Fibroblast of mammary gland (primary cell): ENCODE measurements at regions not wholly inside any gene's neighbourhood (a gene's known extent, or its start where the extent isn't known, plus 50 kb on each side); places are given as distances from the start of the nearest gene placed in this dataset.

Experiments used
- DNase-seq: peaks from one replicate; pipeline ENCODE4 v3.0.0-alpha.2; 2010; ENCODE audit warnings: low read depth
- H3K4me3 ChIP-seq: 2 replicates; pipeline ENCODE4 v1.5.1; 2011; ENCODE audit warnings: low read depth, mild to moderate bottlenecking, low read length, moderate library complexity; ENCODE audit not compliant: control insufficient read depth
- CTCF ChIP-seq: conservative IDR thresholded peaks from 2 replicates; pipeline ENCODE4 v1.5.1; 2011; ENCODE audit warnings: low read depth, low read length, inconsistent platforms; ENCODE audit not compliant: control insufficient read depth, insufficient read depth

- DNase-seq: no peak
- no peak overlapping the region for H3K4me3 ChIP-seq
- TF ChIP-seq CTCF: no peak
Measured at GRCh38 chr2:223270548-223270947, 218.6 kb downstream of the KCNE4 start.

- no peak for DNase-seq
- no peak overlapping the region for H3K4me3 ChIP-seq
- no peak for TF ChIP-seq CTCF
Measured at GRCh38 chr2:223273995-223274394, 222.0 kb downstream of the KCNE4 start.

- no peak for DNase-seq
- TF ChIP-seq CTCF: no peak
- no peak overlapping the region for H3K4me3 ChIP-seq
Measured at GRCh38 chr2:223282221-223282620, 230.2 kb downstream of the KCNE4 start.

- H3K4me3 ChIP-seq: no peak overlapping the region
- TF ChIP-seq CTCF: no peak
- DNase-seq: no peak
Measured at GRCh38 chr2:223283329-223283728, 231.3 kb downstream of the KCNE4 start.

- DNase-seq: no peak
- H3K4me3 ChIP-seq: no peak overlapping the region
- no peak for TF ChIP-seq CTCF
Measured at GRCh38 chr2:223283771-223284170, 231.8 kb downstream of the KCNE4 start.

- H3K4me3 ChIP-seq: no peak overlapping the region
- DNase-seq: no peak
- TF ChIP-seq CTCF: no peak
Measured at GRCh38 chr2:223285370-223286265, 233.6 kb downstream of the KCNE4 start.
